ENCODE measurements at regions not wholly inside any gene's neighbourhood (a gene's known extent, or its start where the extent isn't known, plus 50 kb on each side); places are given as distances from the start of the nearest gene placed in this dataset.

GRCh38 chr11:128095466-128095981, 491.8 kb downstream of the ETS1 start:
- intact Hi-C loops (cut with DNase I) = no loop called here
- no peak for DNase-seq (ENCODE audit: low spot score)

GRCh38 chr11:128093689-128094088, 493.7 kb downstream of the ETS1 start:
- intact Hi-C loops (cut with DNase I) = no loop called here
- no peak for DNase-seq (ENCODE audit: low spot score)

- no peak for DNase-seq (ENCODE audit: low spot score)
- intact Hi-C loops (cut with DNase I) = no loop called here
Measured at GRCh38 chr11:128089962-128090361, 497.4 kb downstream of the ETS1 start.

GRCh38 chr11:128086794-128087193, 500.6 kb downstream of the ETS1 start:
- DNase-seq (ENCODE audit: low spot score) = no peak
- intact Hi-C loops (cut with DNase I) = no loop called here

- intact Hi-C loops (cut with DNase I) = no loop called here
- no peak for DNase-seq (ENCODE audit: low spot score)
Measured at GRCh38 chr11:128085276-128085675, 502.1 kb downstream of the ETS1 start.

- intact Hi-C loops (cut with DNase I) = no loop called here
- DNase-seq (ENCODE audit: low spot score) = no peak
Measured at GRCh38 chr11:128082574-128082973, 504.8 kb downstream of the ETS1 start.

GRCh38 chr11:128069665-128070064, 517.7 kb downstream of the ETS1 start:
- intact Hi-C loops (cut with DNase I) = loop anchor here in 1 of 2 donors (5.0 kb wide), 1 partner anchor 328 kb away; no protein-coding TSS in a partner anchor
- no peak for DNase-seq (ENCODE audit: low spot score)

- intact Hi-C loops (cut with DNase I) = loop anchor here in 1 of 2 donors (5.0 kb wide), 1 partner anchor 330 kb away; no protein-coding TSS in a partner anchor
- no peak for DNase-seq (ENCODE audit: low spot score)
Measured at GRCh38 chr11:128067780-128068179, 519.6 kb downstream of the ETS1 start.

GRCh38 chr11:128066399-128066798, 521.0 kb downstream of the ETS1 start:
- intact Hi-C loops (cut with DNase I) = loop anchor here in 1 of 2 donors (5.0 kb wide), 1 partner anchor 331 kb away; no protein-coding TSS in a partner anchor
- no peak for DNase-seq (ENCODE audit: low spot score)

GRCh38 chr11:128061281-128061871, 526.0 kb downstream of the ETS1 start:
- intact Hi-C loops (cut with DNase I) = no loop called here
- no peak for DNase-seq (ENCODE audit: low spot score)

- intact Hi-C loops (cut with DNase I) = no loop called here
- DNase-seq (ENCODE audit: low spot score) = no peak
Measured at GRCh38 chr11:128058580-128059208, 528.7 kb downstream of the ETS1 start.

- DNase-seq (ENCODE audit: low spot score) = no peak
- intact Hi-C loops (cut with DNase I) = no loop called here
Measured at GRCh38 chr11:128057786-128058395, 529.5 kb downstream of the ETS1 start.

GRCh38 chr11:128055576-128056217, 531.7 kb downstream of the ETS1 start:
- intact Hi-C loops (cut with DNase I) = no loop called here
- DNase-seq (ENCODE audit: low spot score) = no peak

- intact Hi-C loops (cut with DNase I) = no loop called here
- no peak for DNase-seq (ENCODE audit: low spot score)
Measured at GRCh38 chr11:128053981-128054931, 533.1 kb downstream of the ETS1 start.

- intact Hi-C loops (cut with DNase I) = no loop called here
- no peak for DNase-seq (ENCODE audit: low spot score)
Measured at GRCh38 chr11:128052912-128053641, 534.3 kb downstream of the ETS1 start.

GRCh38 chr11:128048121-128048520, 539.2 kb downstream of the ETS1 start:
- no peak for DNase-seq (ENCODE audit: low spot score)
- intact Hi-C loops (cut with DNase I) = no loop called here

GRCh38 chr11:128047026-128047425, 540.3 kb downstream of the ETS1 start:
- no peak for DNase-seq (ENCODE audit: low spot score)
- intact Hi-C loops (cut with DNase I) = no loop called here

- no peak for DNase-seq (ENCODE audit: low spot score)
- intact Hi-C loops (cut with DNase I) = no loop called here
Measured at GRCh38 chr11:128046213-128046612, 541.1 kb downstream of the ETS1 start.
